ENCODE measurements at regions not wholly inside any gene's neighbourhood (a gene's known extent, or its start where the extent isn't known, plus 50 kb on each side); places are given as distances from the start of the nearest gene placed in this dataset.
A peak's percentile ranks its signal among the peaks of the same experiment; 100 is the strongest.

GRCh38 chr10:93181271-93182048 is 107.8 kb downstream of the CYP26A1 start:
- peaks cover 8 to 11% of the 10 kb centered on the region in 2 donors for H3K27me3 Mint-ChIP-seq
- no peak for DNase-seq
- H3K4me1 Mint-ChIP-seq = no peaks in the 10 kb centered on the region
- Histone ChIP-seq H3K27ac (ENCODE audit: low read depth, low read length) (no peak overlapping the region), H3K4me3 (ENCODE audit: low read length) (no peak overlapping the region), H3K4me1 (ENCODE audit: insufficient read depth, low read length) (no peaks in the 10 kb centered on the region), H3K9me3 (ENCODE audit: low read length) (no peaks in the 10 kb centered on the region), H3K27me3 (ENCODE audit: insufficient read depth, low read length, poor library complexity, severe bottlenecking) (no peaks in the 10 kb centered on the region), H3K36me3 (ENCODE audit: insufficient read depth, low read length) (no peaks in the 10 kb centered on the region)
- no peaks in the 10 kb centered on the region for H3K36me3 Mint-ChIP-seq
- H3K9me3 Mint-ChIP-seq = no peaks in the 10 kb centered on the region
- ChIA-PET CTCF (no interaction called here), POLR2A (no interaction called here)
- no peak overlapping the region for H3K27ac Mint-ChIP-seq
- no peak overlapping the region for H3K4me3 Mint-ChIP-seq

GRCh38 chr10:93182049-93182327 is 108.3 kb downstream of the CYP26A1 start:
- Histone ChIP-seq H3K27me3 (ENCODE audit: insufficient read depth, low read length, poor library complexity, severe bottlenecking) (no peaks in the 10 kb centered on the region), H3K4me1 (ENCODE audit: insufficient read depth, low read length) (no peaks in the 10 kb centered on the region), H3K4me3 (ENCODE audit: low read length) (no peak overlapping the region), H3K9me3 (ENCODE audit: low read length) (no peaks in the 10 kb centered on the region), H3K27ac (ENCODE audit: low read depth, low read length) (no peak overlapping the region), H3K36me3 (ENCODE audit: insufficient read depth, low read length) (no peaks in the 10 kb centered on the region)
- CTCF ChIA-PET = no interaction called here
- Mint-ChIP-seq H3K9me3 (no peaks in the 10 kb centered on the region), H3K4me1 (no peaks in the 10 kb centered on the region), H3K27me3 (peaks cover 8 to 11% of the 10 kb centered on the region in 2 donors), H3K36me3 (no peaks in the 10 kb centered on the region), H3K27ac (no peak overlapping the region), H3K4me3 (no peak overlapping the region)
- POLR2A ChIA-PET = no interaction called here
- no peak for DNase-seq

- Mint-ChIP-seq H3K4me1 (no peaks in the 10 kb centered on the region), H3K27ac (no peak overlapping the region), H3K27me3 (peaks cover 7 to 15% of the 10 kb centered on the region in 2 donors), H3K36me3 (no peaks in the 10 kb centered on the region), H3K4me3 (no peak overlapping the region), H3K9me3 (no peaks in the 10 kb centered on the region)
- Histone ChIP-seq H3K36me3 (ENCODE audit: insufficient read depth, low read length) (no peaks in the 10 kb centered on the region), H3K4me1 (ENCODE audit: insufficient read depth, low read length) (no peaks in the 10 kb centered on the region), H3K9me3 (ENCODE audit: low read length) (no peaks in the 10 kb centered on the region), H3K27me3 (ENCODE audit: insufficient read depth, low read length, poor library complexity, severe bottlenecking) (no peaks in the 10 kb centered on the region), H3K4me3 (ENCODE audit: low read length) (no peak overlapping the region), H3K27ac (ENCODE audit: low read depth, low read length) (no peak overlapping the region)
- no peak for DNase-seq
- ChIA-PET CTCF (no interaction called here), POLR2A (no interaction called here)
These were observed 109.1 kb downstream of the CYP26A1 start for GRCh38 chr10:93182790-93183189.

- Histone ChIP-seq H3K4me3 (ENCODE audit: low read length) (no peak overlapping the region), H3K27ac (ENCODE audit: low read depth, low read length) (no peak overlapping the region), H3K9me3 (ENCODE audit: low read length) (no peaks in the 10 kb centered on the region), H3K36me3 (ENCODE audit: insufficient read depth, low read length) (no peaks in the 10 kb centered on the region), H3K4me1 (ENCODE audit: insufficient read depth, low read length) (no peaks in the 10 kb centered on the region), H3K27me3 (ENCODE audit: insufficient read depth, low read length, poor library complexity, severe bottlenecking) (no peaks in the 10 kb centered on the region)
- Mint-ChIP-seq H3K27ac (no peak overlapping the region), H3K4me1 (no peaks in the 10 kb centered on the region), H3K36me3 (no peaks in the 10 kb centered on the region), H3K9me3 (no peaks in the 10 kb centered on the region), H3K4me3 (no peak overlapping the region), H3K27me3 (peaks cover 14 to 25% of the 10 kb centered on the region in 2 donors)
- ChIA-PET POLR2A (no interaction called here), CTCF (no interaction called here)
- no peak for DNase-seq
These were observed 113.0 kb downstream of the CYP26A1 start for GRCh38 chr10:93186653-93187052.

GRCh38 chr10:93189944-93190343 is 116.3 kb downstream of the CYP26A1 start:
- Histone ChIP-seq H3K36me3 (ENCODE audit: insufficient read depth, low read length) (no peaks in the 10 kb centered on the region), H3K27ac (ENCODE audit: low read depth, low read length) (no peak overlapping the region), H3K9me3 (ENCODE audit: low read length) (no peaks in the 10 kb centered on the region), H3K4me3 (ENCODE audit: low read length) (no peak overlapping the region), H3K4me1 (ENCODE audit: insufficient read depth, low read length) (no peaks in the 10 kb centered on the region), H3K27me3 (ENCODE audit: insufficient read depth, low read length, poor library complexity, severe bottlenecking) (no peaks in the 10 kb centered on the region)
- H3K27ac Mint-ChIP-seq = no peak overlapping the region
- H3K9me3 Mint-ChIP-seq = no peaks in the 10 kb centered on the region
- no peaks in the 10 kb centered on the region for H3K4me1 Mint-ChIP-seq
- DNase-seq = no peak
- CTCF ChIA-PET = no interaction called here
- no peaks in the 10 kb centered on the region for H3K36me3 Mint-ChIP-seq
- no peak overlapping the region for H3K4me3 Mint-ChIP-seq
- POLR2A ChIA-PET = no interaction called here
- peaks cover 11 to 42% of the 10 kb centered on the region in 2 donors for H3K27me3 Mint-ChIP-seq

GRCh38 chr10:93190372-93190771 is 116.7 kb downstream of the CYP26A1 start:
- ChIA-PET CTCF (no interaction called here), POLR2A (no interaction called here)
- Mint-ChIP-seq H3K4me3 (no peak overlapping the region), H3K4me1 (no peaks in the 10 kb centered on the region), H3K27ac (no peak overlapping the region), H3K27me3 (peaks cover 15 to 40% of the 10 kb centered on the region in 2 donors), H3K36me3 (no peaks in the 10 kb centered on the region), H3K9me3 (no peaks in the 10 kb centered on the region)
- Histone ChIP-seq H3K4me3 (ENCODE audit: low read length) (no peak overlapping the region), H3K4me1 (ENCODE audit: insufficient read depth, low read length) (no peaks in the 10 kb centered on the region), H3K9me3 (ENCODE audit: low read length) (no peaks in the 10 kb centered on the region), H3K27ac (ENCODE audit: low read depth, low read length) (no peak overlapping the region), H3K36me3 (ENCODE audit: insufficient read depth, low read length) (no peaks in the 10 kb centered on the region), H3K27me3 (ENCODE audit: insufficient read depth, low read length, poor library complexity, severe bottlenecking) (no peaks in the 10 kb centered on the region)
- DNase-seq = no peak

- H3K27ac ChIP-seq (ENCODE audit: low read depth, low read length) = no peak overlapping the region
- ChIA-PET CTCF (no interaction called here), POLR2A (no interaction called here)
- no peak overlapping the region for H3K4me3 Mint-ChIP-seq
- H3K36me3 Mint-ChIP-seq = no peaks in the 10 kb centered on the region
- H3K4me1 ChIP-seq (ENCODE audit: insufficient read depth, low read length) = no peaks in the 10 kb centered on the region
- DNase-seq = no peak
- H3K9me3 ChIP-seq (ENCODE audit: low read length) = no peaks in the 10 kb centered on the region
- H3K27me3 ChIP-seq (ENCODE audit: insufficient read depth, low read length, poor library complexity, severe bottlenecking) = no peaks in the 10 kb centered on the region
- no peak overlapping the region for H3K4me3 ChIP-seq (ENCODE audit: low read length)
- no peaks in the 10 kb centered on the region for H3K36me3 ChIP-seq (ENCODE audit: insufficient read depth, low read length)
- no peak overlapping the region for H3K27ac Mint-ChIP-seq
- H3K4me1 Mint-ChIP-seq = peaks cover 2 to 9% (median 4%) of the 10 kb centered on the region in 3 donors
- H3K27me3 Mint-ChIP-seq = peaks cover 15 to 38% of the 10 kb centered on the region in 2 donors
- H3K9me3 Mint-ChIP-seq = peaks cover 0 to 2% (median 0%) of the 10 kb centered on the region in 5 donors
These were observed 120.2 kb downstream of the CYP26A1 start for GRCh38 chr10:93193906-93194305.

- Histone ChIP-seq H3K27me3 (ENCODE audit: insufficient read depth, low read length, poor library complexity, severe bottlenecking) (no peaks in the 10 kb centered on the region), H3K4me3 (ENCODE audit: low read length) (no peak overlapping the region), H3K27ac (ENCODE audit: low read depth, low read length) (no peak overlapping the region), H3K4me1 (ENCODE audit: insufficient read depth, low read length) (no peaks in the 10 kb centered on the region), H3K36me3 (ENCODE audit: insufficient read depth, low read length) (no peaks in the 10 kb centered on the region), H3K9me3 (ENCODE audit: low read length) (no peaks in the 10 kb centered on the region)
- Mint-ChIP-seq H3K36me3 (no peaks in the 10 kb centered on the region), H3K27ac (peak overlapping the region in 1 of 8 donors; percentile 51), H3K4me3 (peak overlapping the region in 3 of 7 donors; percentile 46 to 75 (median 54)), H3K9me3 (peaks cover 0 to 2% (median 0%) of the 10 kb centered on the region in 5 donors), H3K4me1 (peaks cover 4 to 15% (median 8%) of the 10 kb centered on the region in 3 donors), H3K27me3 (peaks cover 14 to 30% of the 10 kb centered on the region in 2 donors)
- POLR2A ChIA-PET = no interaction called here
- CTCF ChIA-PET = no interaction called here
- DNase-seq = no peak
These were observed 124.9 kb downstream of the CYP26A1 start for GRCh38 chr10:93198401-93199131.

All from CD8-positive, alpha-beta memory T cell (primary cell).